ENCODE measurements at regions not wholly inside any gene's neighbourhood (a gene's known extent, or its start where the extent isn't known, plus 50 kb on each side); places are given as distances from the start of the nearest gene placed in this dataset.
"Not testable (repeated sequence)": the region's sequence is repeated elsewhere in the genome, so short reads cannot be mapped to it uniquely, and the experiment has no call there.

DNA sequence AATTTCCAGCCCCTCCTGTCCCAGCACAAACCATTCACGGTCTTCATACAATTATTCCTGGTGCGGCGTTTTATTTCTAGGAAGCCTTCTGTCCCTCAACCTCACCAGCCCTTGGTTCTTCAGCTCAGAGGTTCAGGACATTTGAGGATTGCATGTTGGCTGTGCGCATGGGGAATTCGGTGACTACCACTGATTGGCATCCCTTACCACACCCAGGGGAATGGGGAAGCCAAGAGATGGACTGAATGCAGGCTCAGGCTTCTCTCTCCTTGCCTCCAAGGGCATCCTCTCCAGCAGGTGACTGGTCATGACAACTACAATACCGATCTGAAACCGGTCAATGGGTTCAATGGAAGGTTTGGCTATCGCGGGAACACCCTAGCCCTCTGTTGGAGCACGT, 153.8 kb downstream of the MTHFS start:
- no peak for TF ChIP-seq POLR2A (IDR thresholded peaks at IDR 0.05)
- TF ChIP-seq, protein P1, sequence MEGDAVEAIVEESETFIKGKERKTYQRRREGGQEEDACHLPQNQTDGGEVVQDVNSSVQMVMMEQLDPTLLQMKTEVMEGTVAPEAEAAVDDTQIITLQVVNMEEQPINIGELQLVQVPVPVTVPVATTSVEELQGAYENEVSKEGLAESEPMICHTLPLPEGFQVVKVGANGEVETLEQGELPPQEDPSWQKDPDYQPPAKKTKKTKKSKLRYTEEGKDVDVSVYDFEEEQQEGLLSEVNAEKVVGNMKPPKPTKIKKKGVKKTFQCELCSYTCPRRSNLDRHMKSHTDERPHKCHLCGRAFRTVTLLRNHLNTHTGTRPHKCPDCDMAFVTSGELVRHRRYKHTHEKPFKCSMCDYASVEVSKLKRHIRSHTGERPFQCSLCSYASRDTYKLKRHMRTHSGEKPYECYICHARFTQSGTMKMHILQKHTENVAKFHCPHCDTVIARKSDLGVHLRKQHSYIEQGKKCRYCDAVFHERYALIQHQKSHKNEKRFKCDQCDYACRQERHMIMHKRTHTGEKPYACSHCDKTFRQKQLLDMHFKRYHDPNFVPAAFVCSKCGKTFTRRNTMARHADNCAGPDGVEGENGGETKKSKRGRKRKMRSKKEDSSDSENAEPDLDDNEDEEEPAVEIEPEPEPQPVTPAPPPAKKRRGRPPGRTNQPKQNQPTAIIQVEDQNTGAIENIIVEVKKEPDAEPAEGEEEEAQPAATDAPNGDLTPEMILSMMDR (IDR thresholded peaks at IDR 0.05 in 4 of 5, conservative IDR thresholded peaks at IDR 0.05 in 1 of 5) = no peak
- Histone ChIP-seq H3K27ac (no peak overlapping the region), H3K9me3 (no peaks in the 10 kb centered on the region), H3K36me3 (no peaks in the 10 kb centered on the region), H3K4me1 (no peaks in the 10 kb centered on the region), H3K27me3 (no peaks in the 10 kb centered on the region), H3K4me3 (no peak overlapping the region)
- no peak for DNase-seq
- in situ Hi-C loops (cut with MboI; ENCODE audit: low sequenced_read_pairs in 4 of 4) (no loop called here), intact Hi-C loops (cut with DNase I; ENCODE audit: low total_unique reads) (no loop called here)
- no peak for ATAC-seq

DNA sequence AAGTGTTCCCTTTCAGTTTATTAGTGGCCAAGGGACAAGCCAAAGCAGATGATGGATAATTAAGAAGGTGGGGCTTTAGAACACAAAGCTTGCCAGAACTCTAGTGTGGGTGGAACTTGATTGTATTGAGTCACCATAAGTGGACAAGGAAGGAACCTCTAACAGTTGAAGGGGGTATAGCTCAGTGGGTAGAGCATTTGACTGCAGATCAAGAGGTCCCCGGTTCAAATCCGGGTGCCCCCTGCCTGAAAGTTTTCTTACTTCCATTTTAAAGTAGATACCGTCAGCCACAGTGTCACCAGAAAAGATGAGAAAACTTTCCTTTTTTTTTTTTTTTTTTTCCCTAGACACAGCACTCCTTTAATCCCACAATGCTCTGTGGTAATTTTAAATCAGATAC, 152.3 kb downstream of the MTHFS start:
- H3K4me3 ChIP-seq; H3K9me3 ChIP-seq; H3K36me3 ChIP-seq; H3K27me3 ChIP-seq; H3K4me1 ChIP-seq; intact Hi-C loops (cut with DNase I; ENCODE audit: low total_unique reads); H3K27ac ChIP-seq; ATAC-seq; in situ Hi-C loops (cut with MboI; ENCODE audit: low sequenced_read_pairs in 4 of 4); DNase-seq: not testable (repeated sequence)

DNA sequence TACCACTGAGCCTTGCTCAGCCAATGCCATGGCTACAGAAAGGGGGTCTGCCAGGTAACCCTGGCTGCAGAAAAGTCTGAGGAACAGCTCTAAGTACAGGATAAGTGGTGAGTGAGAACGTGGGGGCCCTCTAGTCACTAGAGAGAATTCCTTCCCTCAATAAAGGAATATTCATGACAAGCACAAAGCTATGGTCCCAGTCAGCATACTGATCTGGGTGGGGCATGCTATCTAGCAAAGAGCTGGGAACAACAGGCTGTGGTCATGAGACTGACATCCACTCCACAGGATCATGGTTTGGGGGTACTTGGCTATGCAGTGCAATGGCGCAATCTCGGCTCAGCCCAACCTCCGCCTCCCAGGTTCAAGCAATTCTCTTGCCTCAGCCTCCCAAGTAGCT, 140.4 kb downstream of the MTHFS start:
- ATAC-seq (no peak), DNase-seq (no peak)
- Histone ChIP-seq H3K9me3 (no peaks in the 10 kb centered on the region), H3K27me3 (no peaks in the 10 kb centered on the region), H3K4me3 (no peak overlapping the region), H3K27ac (no peak overlapping the region), H3K4me1 (no peaks in the 10 kb centered on the region), H3K36me3 (no peaks in the 10 kb centered on the region)
- in situ Hi-C loops (cut with MboI; ENCODE audit: low sequenced_read_pairs in 4 of 4) (no loop called here), intact Hi-C loops (cut with DNase I; ENCODE audit: low total_unique reads) (no loop called here)
- no peak for TF ChIP-seq POLR2A (IDR thresholded peaks at IDR 0.05)

DNA sequence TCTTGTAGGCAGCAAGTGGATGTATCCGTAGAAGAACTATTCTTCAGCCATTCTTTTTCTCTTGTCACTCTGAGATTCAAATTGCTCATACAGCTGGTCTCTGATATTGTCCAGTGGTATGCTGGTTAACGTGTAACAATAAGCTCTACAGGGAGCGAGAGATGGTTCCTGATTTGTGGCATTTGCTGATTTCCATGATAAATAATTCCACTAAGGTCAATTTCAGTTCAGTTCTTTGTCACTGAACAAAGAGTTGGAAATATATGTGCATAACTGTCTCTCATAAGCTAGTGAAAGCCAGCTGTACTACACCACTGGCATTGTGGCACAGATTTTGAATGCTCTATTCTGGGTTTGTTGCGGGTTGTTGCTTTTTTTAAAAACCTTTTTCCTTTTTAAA, 131.7 kb downstream of the MTHFS start:
- in situ Hi-C loops (cut with MboI; ENCODE audit: low sequenced_read_pairs in 4 of 4) = no loop called here
- intact Hi-C loops (cut with DNase I; ENCODE audit: low total_unique reads) = no loop called here

DNA sequence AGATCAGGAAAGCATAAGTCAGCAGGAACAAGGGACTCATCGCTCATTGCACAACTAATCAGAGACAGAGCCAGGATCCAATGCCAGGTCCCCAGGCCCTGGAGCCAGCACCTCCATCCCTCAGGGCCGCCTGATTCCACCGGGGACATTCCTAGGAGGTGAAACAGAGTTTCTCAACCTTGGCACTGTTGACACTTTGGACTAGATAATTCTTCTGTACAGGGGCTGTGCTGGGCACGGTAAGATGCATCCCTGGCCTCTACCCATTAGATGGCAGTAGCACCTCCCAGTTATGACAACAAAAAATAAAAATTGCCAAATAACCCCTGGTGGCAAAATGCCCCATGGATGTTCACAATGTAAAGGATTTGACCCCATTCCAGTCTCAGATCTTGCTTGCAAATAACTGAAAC, 127.7 kb downstream of the MTHFS start:
- intact Hi-C loops (cut with DNase I; ENCODE audit: low total_unique reads) = loop anchor here (1.0 kb wide), 1 partner anchor 84 kb away; no protein-coding TSS in a partner anchor

More for the DNA sequence above, 131.7 kb downstream of the MTHFS start:
- Histone ChIP-seq H3K4me3 (no peak overlapping the region), H3K4me1 (no peaks in the 10 kb centered on the region), H3K27ac (no peak overlapping the region), H3K9me3 (no peaks in the 10 kb centered on the region), H3K36me3 (no peaks in the 10 kb centered on the region), H3K27me3 (peaks cover 0 to 2% (median 0%) of the 10 kb centered on the region in 3 donors)
- no peak for DNase-seq
- no peak for ATAC-seq
- TF ChIP-seq POLR2A (IDR thresholded peaks at IDR 0.05) = no peak
- TF ChIP-seq, protein P1 (IDR thresholded peaks at IDR 0.05 in 4 of 5, conservative IDR thresholded peaks at IDR 0.05 in 1 of 5) = no peak

More for the DNA sequence above, 127.7 kb downstream of the MTHFS start:
- Histone ChIP-seq H3K9me3 (no peaks in the 10 kb centered on the region), H3K27ac (no peak overlapping the region), H3K36me3 (no peaks in the 10 kb centered on the region), H3K4me1 (no peaks in the 10 kb centered on the region), H3K4me3 (no peak overlapping the region), H3K27me3 (peaks cover 0 to 2% (median 0%) of the 10 kb centered on the region in 3 donors)
- ATAC-seq = peak; percentile 30 to 42
- TF ChIP-seq POLR2A (IDR thresholded peaks at IDR 0.05) = no peak
- TF ChIP-seq, protein P1 (IDR thresholded peaks at IDR 0.05 in 4 of 5, conservative IDR thresholded peaks at IDR 0.05 in 1 of 5) = peak in 2 of 5 experiments; percentile 17 to 26
- DNase-seq = no peak
- in situ Hi-C loops (cut with MboI; ENCODE audit: low sequenced_read_pairs in 4 of 4) = no loop called here
